Smooth muscle cell (in vitro differentiated cells): ENCODE measurements at regions not wholly inside any gene's neighbourhood (a gene's known extent, or its start where the extent isn't known, plus 50 kb on each side); places are given as distances from the start of the nearest gene placed in this dataset.

ENCODE experiments used
- DNase-seq: peaks from one replicate; lab custom pipeline; 2025; ENCODE audit not compliant: unreplicated experiment; lab: John Stamatoyannopoulos, UW
- H2AFZ ChIP-seq: fragments of 200-600 bp; sonication (generic); 2 replicates; pipeline ENCODE4 v1.6.0; 2016; ENCODE audit warnings: antibody characterized with exemption, low read depth, mild to moderate bottlenecking
- H3F3A ChIP-seq: fragments of 200-600 bp; sonication (generic); 2 replicates; pipeline ENCODE4 v1.6.0; 2017; ENCODE audit warnings: antibody characterized with exemption, low read depth
- H3K27ac ChIP-seq: fragments of 200-600 bp; sonication (generic); 2 replicates; pipeline ENCODE4 v1.5.1; 2016; ENCODE audit warnings: low read depth, mild to moderate bottlenecking
- H3K27me3 ChIP-seq: fragments of 200-600 bp; sonication (generic); 2 replicates; pipeline ENCODE4 v1.6.1; 2016; ENCODE audit warnings: low read depth, mild to moderate bottlenecking
- H3K36me3 ChIP-seq: fragments of 200-600 bp; sonication (generic); 2 replicates; pipeline ENCODE4 v1.5.1; 2016; ENCODE audit warnings: low read depth
- H3K4me1 ChIP-seq: fragments of 200-600 bp; sonication (generic); 2 replicates; pipeline ENCODE4 v1.5.1; 2016; ENCODE audit warnings: low read depth
- H3K4me2 ChIP-seq: fragments of 200-600 bp; sonication (generic); 2 replicates; pipeline ENCODE4 v1.6.0; 2016; ENCODE audit warnings: mild to moderate bottlenecking
- H3K4me3 ChIP-seq: fragments of 200-600 bp; sonication (generic); 2 replicates; pipeline ENCODE4 v1.5.1; 2016; ENCODE audit warnings: mild to moderate bottlenecking
- H3K79me2 ChIP-seq: fragments of 200-600 bp; sonication (generic); 2 replicates; pipeline ENCODE4 v1.6.0; 2016; ENCODE audit warnings: low read depth, mild to moderate bottlenecking
- H3K9ac ChIP-seq: fragments of 200-600 bp; sonication (generic); 2 replicates; pipeline ENCODE4 v1.6.0; 2016; ENCODE audit warnings: low read depth
- H3K9me3 ChIP-seq: fragments of 200-600 bp; sonication (generic); replicated peaks from 2 replicates; pipeline ENCODE4 v1.5.1; 2016; ENCODE audit warnings: low read depth
- H4K20me1 ChIP-seq: fragments of 200-600 bp; sonication (generic); 2 replicates; pipeline ENCODE4 v1.6.0; 2016; ENCODE audit warnings: low read depth
- WGBS: methylation state at CpG from one replicate; pipeline ENCODE4 v1.1.7; 2016; ENCODE audit warnings: low lambda C conversion rate; 5-methylcytosine and 5-hydroxymethylcytosine counted together
- TF ChIP-seq, protein P1 (sequence below): fragments of 200-600 bp; sonication (generic); IDR thresholded peaks from 2 replicates; pipeline ENCODE4 v1.5.1; 2017; ENCODE audit warnings: borderline replicate concordance, mild to moderate bottlenecking, antibody characterized with exemption; ENCODE audit not compliant: insufficient read depth, poor library complexity, severe bottlenecking

- WGBS: 92% methylated on average over 5 of the region's 5 CpGs
- H3F3A ChIP-seq: no peaks in the 10 kb centered on the region
- no peak overlapping the region for H2AFZ ChIP-seq
- no peaks in the 10 kb centered on the region for H3K36me3 ChIP-seq
- no peaks in the 10 kb centered on the region for H4K20me1 ChIP-seq
- peaks cover 16% of the 10 kb centered on the region for H3K4me1 ChIP-seq
- no peak overlapping the region for H3K4me3 ChIP-seq
- H3K9ac ChIP-seq: no peak overlapping the region
- no peaks in the 10 kb centered on the region for H3K79me2 ChIP-seq
- H3K4me2 ChIP-seq: no peak overlapping the region
- DNase-seq: no peak
- TF ChIP-seq, protein P1, sequence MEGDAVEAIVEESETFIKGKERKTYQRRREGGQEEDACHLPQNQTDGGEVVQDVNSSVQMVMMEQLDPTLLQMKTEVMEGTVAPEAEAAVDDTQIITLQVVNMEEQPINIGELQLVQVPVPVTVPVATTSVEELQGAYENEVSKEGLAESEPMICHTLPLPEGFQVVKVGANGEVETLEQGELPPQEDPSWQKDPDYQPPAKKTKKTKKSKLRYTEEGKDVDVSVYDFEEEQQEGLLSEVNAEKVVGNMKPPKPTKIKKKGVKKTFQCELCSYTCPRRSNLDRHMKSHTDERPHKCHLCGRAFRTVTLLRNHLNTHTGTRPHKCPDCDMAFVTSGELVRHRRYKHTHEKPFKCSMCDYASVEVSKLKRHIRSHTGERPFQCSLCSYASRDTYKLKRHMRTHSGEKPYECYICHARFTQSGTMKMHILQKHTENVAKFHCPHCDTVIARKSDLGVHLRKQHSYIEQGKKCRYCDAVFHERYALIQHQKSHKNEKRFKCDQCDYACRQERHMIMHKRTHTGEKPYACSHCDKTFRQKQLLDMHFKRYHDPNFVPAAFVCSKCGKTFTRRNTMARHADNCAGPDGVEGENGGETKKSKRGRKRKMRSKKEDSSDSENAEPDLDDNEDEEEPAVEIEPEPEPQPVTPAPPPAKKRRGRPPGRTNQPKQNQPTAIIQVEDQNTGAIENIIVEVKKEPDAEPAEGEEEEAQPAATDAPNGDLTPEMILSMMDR: no peak
- H3K27me3 ChIP-seq: no peaks in the 10 kb centered on the region
- H3K27ac ChIP-seq: no peak overlapping the region
- no peaks in the 10 kb centered on the region for H3K9me3 ChIP-seq
These were observed 309.8 kb upstream of the CCDC54 start for GRCh38 chr3:107067421-107067820.

GRCh38 chr3:107068980-107069379, 308.3 kb upstream of the CCDC54 start:
- TF ChIP-seq, protein P1: no peak
- peak overlapping the region; percentile 68 for H3K27ac ChIP-seq
- no peaks in the 10 kb centered on the region for H3K9me3 ChIP-seq
- WGBS: 20% methylated on average over 4 of the region's 4 CpGs
- H4K20me1 ChIP-seq: no peaks in the 10 kb centered on the region
- no peak overlapping the region for H3K9ac ChIP-seq
- no peak overlapping the region for H3K4me3 ChIP-seq
- peak overlapping the region; percentile 77 for H2AFZ ChIP-seq
- no peaks in the 10 kb centered on the region for H3K36me3 ChIP-seq
- DNase-seq: no peak
- no peaks in the 10 kb centered on the region for H3K79me2 ChIP-seq
- no peaks in the 10 kb centered on the region for H3F3A ChIP-seq
- peak overlapping the region; percentile 36 for H3K4me2 ChIP-seq
- no peaks in the 10 kb centered on the region for H3K27me3 ChIP-seq
- H3K4me1 ChIP-seq: peaks cover 4% of the 10 kb centered on the region

GRCh38 chr3:107076946-107077345, 300.3 kb upstream of the CCDC54 start:
- Histone ChIP-seq H3K79me2 (no peaks in the 10 kb centered on the region), H3K36me3 (no peaks in the 10 kb centered on the region), H3K4me1 (no peaks in the 10 kb centered on the region), H4K20me1 (no peaks in the 10 kb centered on the region), H3K9me3 (no peaks in the 10 kb centered on the region), H2AFZ (no peak overlapping the region), H3K4me3 (no peak overlapping the region), H3K9ac (no peak overlapping the region), H3K27me3 (no peaks in the 10 kb centered on the region), H3K4me2 (no peak overlapping the region), H3F3A (no peaks in the 10 kb centered on the region), H3K27ac (no peak overlapping the region)
- no peak for DNase-seq
- 92% methylated on average over 3 of the region's 3 CpGs for WGBS
- TF ChIP-seq, protein P1: no peak

GRCh38 chr3:107077391-107077790, 299.8 kb upstream of the CCDC54 start:
- no peaks in the 10 kb centered on the region for H3F3A ChIP-seq
- H3K36me3 ChIP-seq: no peaks in the 10 kb centered on the region
- no peak overlapping the region for H2AFZ ChIP-seq
- DNase-seq: no peak
- no peaks in the 10 kb centered on the region for H3K4me1 ChIP-seq
- H3K4me3 ChIP-seq: no peak overlapping the region
- WGBS: 87% methylated on average over 2 of the region's 2 CpGs
- no peak overlapping the region for H3K4me2 ChIP-seq
- TF ChIP-seq, protein P1: no peak
- H3K27ac ChIP-seq: no peak overlapping the region
- no peak overlapping the region for H3K9ac ChIP-seq
- no peaks in the 10 kb centered on the region for H3K79me2 ChIP-seq
- no peaks in the 10 kb centered on the region for H3K27me3 ChIP-seq
- H4K20me1 ChIP-seq: no peaks in the 10 kb centered on the region
- no peaks in the 10 kb centered on the region for H3K9me3 ChIP-seq
